HCT116 (cell line): ENCODE measurements at regions not wholly inside any gene's neighbourhood (a gene's known extent, or its start where the extent isn't known, plus 50 kb on each side); places are given as distances from the start of the nearest gene placed in this dataset.

ENCODE experiments used
- ATAC-seq: fragments of 200-7000 bp; cut with Tn5 transposase; 2 replicates; pipeline ENCODE4 v1.9.1; 2020; ENCODE audit warnings: mild to moderate bottlenecking, moderate library complexity
- BruUV-seq: library from RNA; stranded (reverse); fragments of 400-500 nt; replicated peaks from 2 replicates; lab custom pipeline; 2021; lab: Mats Ljungman, UMichigan
- CTCF ChIA-PET: fragments of 300-600 bp; sonication (Branson Sonifier 250); formaldehyde crosslinking; loops from one replicate; lab custom pipeline; 2021; ENCODE audit warnings: antibody characterized with exemption; lab: Charles Lee
- POLR2A ChIA-PET: fragments of 300-600, 350-600 bp; sonication (Branson Sonifier 250); formaldehyde crosslinking; loops from one replicate; lab custom pipeline; 2021; ENCODE audit warnings: antibody characterized with exemption; lab: Charles Lee
- RAD21 ChIA-PET, 2 experiments: fragments of 300-600 bp; sonication (Branson Sonifier 250); formaldehyde crosslinking; loops; one replicate each; lab custom pipeline; 2023; ENCODE audit warnings: low total read pairs in 2 of 2; ENCODE audit not compliant: uncharacterized antibody in 2 of 2, unreplicated experiment in 2 of 2, low non-redundant PET in 1 of 2; lab: Charles Lee
- DNase-seq: peaks from one replicate; pipeline ENCODE4 v3.0.0-alpha.2; 2010; ENCODE audit warnings: low read depth, low spot score
- H2AFZ ChIP-seq: fragments of 200-600 bp; shearing (Covaris generic), sonication (generic); 2 replicates; pipeline ENCODE4 v1.6.1; 2017; ENCODE audit warnings: low read depth, mixed run types, mixed read lengths, antibody characterized with exemption, low read length; ENCODE audit not compliant: poor library complexity, severe bottlenecking
- H3K27ac ChIP-seq: 2 replicates; pipeline ENCODE4 v1.5.1; 2012; ENCODE audit warnings: low read depth, low read length
- H3K27me3 ChIP-seq: fragments of 200-600 bp; sonication (generic); 2 replicates; pipeline ENCODE4 v1.6.1; 2016; ENCODE audit warnings: mixed run types, low read length, mixed read lengths; ENCODE audit not compliant: insufficient read depth
- H3K36me3 ChIP-seq, 2 experiments: fragments of 200-500 bp in 1 of 2; fragments of 200-600 bp in 1 of 2; sonication (Bioruptor generic) in 1 of 2; sonication (generic) in 1 of 2; 2 replicates each; pipeline versions ENCODE4 v1.5.1 to v1.6.1; 2014 to 2016; ENCODE audit warnings: low read length in 2 of 2, inconsistent platforms in 1 of 2, mixed read lengths in 1 of 2, mixed run types in 1 of 2; ENCODE audit not compliant: insufficient read depth in 2 of 2, control insufficient read depth in 1 of 2
- H3K4me1 ChIP-seq, 2 experiments: fragments of 200-600 bp in 1 of 2; sonication (generic) in 1 of 2; 2 replicates each; pipeline versions ENCODE4 v1.5.1 to v1.6.1; 2012 to 2017; ENCODE audit warnings: low read length in 2 of 2, inconsistent platforms in 1 of 2, mild to moderate bottlenecking in 1 of 2, mixed read lengths in 1 of 2, mixed run types in 1 of 2, moderate library complexity in 1 of 2; ENCODE audit not compliant: insufficient read depth in 2 of 2, control insufficient read depth in 1 of 2
- H3K4me2 ChIP-seq: fragments of 200-600 bp; sonication (generic); 2 replicates; pipeline ENCODE4 v1.6.1; 2017; ENCODE audit warnings: mixed run types, low read length, mixed read lengths
- H3K4me3 ChIP-seq, 2 experiments: fragments of 200-600 bp in 1 of 2; sonication (generic) in 1 of 2; replicated peaks in 1 of 2; 2 replicates each; pipeline ENCODE4 v1.5.1; 2011 to 2016; ENCODE audit warnings: low read length in 2 of 2, control low read depth in 1 of 2, low read depth in 1 of 2, mild to moderate bottlenecking in 1 of 2, mixed read lengths in 1 of 2, mixed run types in 1 of 2
- H3K79me2 ChIP-seq: fragments of 200-600 bp; sonication (generic); 2 replicates; pipeline ENCODE4 v1.6.1; 2017; ENCODE audit warnings: mild to moderate bottlenecking, mixed run types, low read length, moderate library complexity, mixed read lengths; ENCODE audit not compliant: insufficient read depth
- H3K9ac ChIP-seq: fragments of 200-600 bp; sonication (generic); 2 replicates; pipeline ENCODE4 v1.6.1; 2016; ENCODE audit warnings: low read length, mixed read lengths
- H3K9me2 ChIP-seq: fragments of 200-600 bp; sonication (generic), shearing (Covaris generic); 2 replicates; pipeline ENCODE4 v1.6.1; 2017; ENCODE audit warnings: mixed run types, mild to moderate bottlenecking, moderate library complexity; ENCODE audit not compliant: insufficient read depth
- H3K9me3 ChIP-seq, 2 experiments: fragments of 200-500 bp in 1 of 2; fragments of 200-600 bp in 1 of 2; sonication (Bioruptor generic) in 1 of 2; sonication (generic) in 1 of 2; 2 replicates each; pipeline ENCODE4 v1.6.1; 2014 to 2017; ENCODE audit warnings: low read length in 2 of 2, mixed read lengths in 2 of 2, inconsistent platforms in 1 of 2, low read depth in 1 of 2, mild to moderate bottlenecking in 1 of 2, mixed run types in 1 of 2, moderate library complexity in 1 of 2; ENCODE audit not compliant: control insufficient read depth in 1 of 2, insufficient read depth in 1 of 2
- H4K20me1 ChIP-seq: fragments of 200-600 bp; sonication (generic), shearing (Covaris generic); 2 replicates; pipeline ENCODE4 v1.6.1; 2017; ENCODE audit warnings: mixed run types, mild to moderate bottlenecking, moderate library complexity; ENCODE audit not compliant: insufficient read depth
- CBX3 ChIP-seq: IDR thresholded peaks from 2 replicates; pipeline ENCODE4 v1.6.1; 2012; ENCODE audit warnings: low read depth
- CEBPB ChIP-seq: IDR thresholded peaks from 2 replicates; pipeline ENCODE4 v1.6.1; 2012; ENCODE audit warnings: low read depth
- ELF1 ChIP-seq: IDR thresholded peaks from 2 replicates; pipeline ENCODE4 v1.6.1; 2012; ENCODE audit warnings: low read depth, borderline replicate concordance
- EZH2 ChIP-seq: fragments of 200-600 bp; sonication (generic); IDR thresholded peaks from 2 replicates; pipeline ENCODE4 v1.6.1; 2017; ENCODE audit warnings: antibody characterized with exemption, mixed run types
- EZH2phosphoT487 ChIP-seq: fragments of 200-600 bp; IDR thresholded peaks from 2 replicates; pipeline ENCODE4 v1.6.1; 2018; ENCODE audit warnings: antibody characterized with exemption, borderline replicate concordance
- FOSL1 ChIP-seq: IDR thresholded peaks from 2 replicates; pipeline ENCODE4 v1.6.1; 2012; ENCODE audit warnings: low read depth
- JUND ChIP-seq: IDR thresholded peaks from 2 replicates; pipeline ENCODE4 v1.6.1; 2012
- POLR2AphosphoS5 ChIP-seq: IDR thresholded peaks from 2 replicates; pipeline ENCODE4 v1.6.1; 2011; ENCODE audit warnings: mild to moderate bottlenecking, low read depth, low read length, moderate library complexity
- RAD21 ChIP-seq: IDR thresholded peaks from 2 replicates; pipeline ENCODE4 v1.6.1; 2012; ENCODE audit warnings: low read depth, mild to moderate bottlenecking
- SIN3A ChIP-seq: IDR thresholded peaks from 2 replicates; pipeline ENCODE4 v1.6.1; 2012; ENCODE audit warnings: low read depth
- SP1 ChIP-seq: IDR thresholded peaks from 2 replicates; pipeline ENCODE4 v1.6.1; 2012; ENCODE audit warnings: low read depth
- SRF ChIP-seq: IDR thresholded peaks from 2 replicates; pipeline ENCODE4 v1.6.1; 2012; ENCODE audit warnings: low read depth
- TCF7L2 ChIP-seq: IDR thresholded peaks from 2 replicates; pipeline ENCODE4 v1.7.0; 2011; ENCODE audit warnings: borderline replicate concordance, inconsistent platforms; ENCODE audit not compliant: insufficient read depth, insufficient read length; ENCODE audit errors: extremely low read depth
- YY1 ChIP-seq: IDR thresholded peaks from 2 replicates; pipeline ENCODE4 v1.6.1; 2011; ENCODE audit warnings: low read length, low read depth, moderate library complexity, mild to moderate bottlenecking; ENCODE audit not compliant: insufficient replicate concordance; ENCODE audit errors: extremely low read depth
- intact Hi-C: fragments of 100-400 bp; cut with micrococcal nuclease; formaldehyde crosslinking; loops from 2 replicates; pipeline ENCODE4 v1.10.0; 2022
- TF ChIP-seq, protein P1 (sequence below), 3 experiments: fragments of 200-600 bp in 1 of 3; sonication (generic) in 1 of 3; IDR thresholded peaks in 2 of 3; conservative IDR thresholded peaks in 1 of 3; 2 replicates each; pipeline ENCODE4 v1.5.1; 2012 to 2017; ENCODE audit warnings: low read depth in 2 of 3, low read length in 2 of 3, antibody characterized with exemption in 1 of 3, borderline replicate concordance in 1 of 3, control low read depth in 1 of 3, mild to moderate bottlenecking in 1 of 3, mixed read lengths in 1 of 3, mixed run types in 1 of 3, moderate library complexity in 1 of 3; ENCODE audit not compliant: insufficient read depth in 1 of 3
- TF ChIP-seq, protein P2 (sequence below): IDR thresholded peaks from 2 replicates; pipeline ENCODE4 v1.6.1; 2012
- TF ChIP-seq, protein P3 (sequence below): IDR thresholded peaks from 2 replicates; pipeline ENCODE4 v1.6.1; 2012
- TF ChIP-seq, protein P4 (sequence below): IDR thresholded peaks from 2 replicates; pipeline ENCODE4 v1.6.1; 2011; ENCODE audit warnings: mild to moderate bottlenecking, low read length, moderate library complexity; ENCODE audit not compliant: insufficient replicate concordance; ENCODE audit errors: extremely low read depth

- BruUV-seq = no TSS peak
Measured at GRCh38 chr2:234808907-234809306, 142.9 kb upstream of the SH3BP4 start.

More at GRCh38 chr2:234808907-234809306, 142.9 kb upstream of the SH3BP4 start:
- ChIA-PET CTCF (no interaction called here), RAD21 (no interaction called here), POLR2A (no interaction called here)
- Histone ChIP-seq H3K9ac (no peak overlapping the region), H3K9me2 (no peaks in the 10 kb centered on the region), H3K27ac (no peak overlapping the region), H3K4me3 (no peak overlapping the region), H4K20me1 (no peaks in the 10 kb centered on the region), H3K4me1 (no peaks in the 10 kb centered on the region), H3K79me2 (no peaks in the 10 kb centered on the region), H2AFZ (no peak overlapping the region), H3K9me3 (peaks cover 0 to 2% of the 10 kb centered on the region in 2 experiments; a peak in 1 of 4 replicates), H3K27me3 (no peaks in the 10 kb centered on the region), H3K36me3 (no peaks in the 10 kb centered on the region), H3K4me2 (no peak overlapping the region)
- TF ChIP-seq RAD21 (no peak), JUND (no peak), SRF (no peak), EZH2phosphoT487 (no peak), TCF7L2 (no peak), FOSL1 (no peak), EZH2 (no peak), SP1 (no peak), CBX3 (no peak), POLR2AphosphoS5 (no peak), ELF1 (no peak), YY1 (no peak), SIN3A (no peak), CEBPB (no peak)
- TF ChIP-seq, protein P1, sequence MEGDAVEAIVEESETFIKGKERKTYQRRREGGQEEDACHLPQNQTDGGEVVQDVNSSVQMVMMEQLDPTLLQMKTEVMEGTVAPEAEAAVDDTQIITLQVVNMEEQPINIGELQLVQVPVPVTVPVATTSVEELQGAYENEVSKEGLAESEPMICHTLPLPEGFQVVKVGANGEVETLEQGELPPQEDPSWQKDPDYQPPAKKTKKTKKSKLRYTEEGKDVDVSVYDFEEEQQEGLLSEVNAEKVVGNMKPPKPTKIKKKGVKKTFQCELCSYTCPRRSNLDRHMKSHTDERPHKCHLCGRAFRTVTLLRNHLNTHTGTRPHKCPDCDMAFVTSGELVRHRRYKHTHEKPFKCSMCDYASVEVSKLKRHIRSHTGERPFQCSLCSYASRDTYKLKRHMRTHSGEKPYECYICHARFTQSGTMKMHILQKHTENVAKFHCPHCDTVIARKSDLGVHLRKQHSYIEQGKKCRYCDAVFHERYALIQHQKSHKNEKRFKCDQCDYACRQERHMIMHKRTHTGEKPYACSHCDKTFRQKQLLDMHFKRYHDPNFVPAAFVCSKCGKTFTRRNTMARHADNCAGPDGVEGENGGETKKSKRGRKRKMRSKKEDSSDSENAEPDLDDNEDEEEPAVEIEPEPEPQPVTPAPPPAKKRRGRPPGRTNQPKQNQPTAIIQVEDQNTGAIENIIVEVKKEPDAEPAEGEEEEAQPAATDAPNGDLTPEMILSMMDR (IDR thresholded peaks at IDR 0.05 in 2 of 3, conservative IDR thresholded peaks at IDR 0.05 in 1 of 3; ENCODE audit: borderline replicate concordance in 1 of 3, insufficient read depth in 1 of 3, low read depth in 2 of 3, low read length in 2 of 3) = no peak
- TF ChIP-seq, protein P2, sequence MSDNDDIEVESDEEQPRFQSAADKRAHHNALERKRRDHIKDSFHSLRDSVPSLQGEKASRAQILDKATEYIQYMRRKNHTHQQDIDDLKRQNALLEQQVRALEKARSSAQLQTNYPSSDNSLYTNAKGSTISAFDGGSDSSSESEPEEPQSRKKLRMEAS = no peak
- TF ChIP-seq, protein P3, sequence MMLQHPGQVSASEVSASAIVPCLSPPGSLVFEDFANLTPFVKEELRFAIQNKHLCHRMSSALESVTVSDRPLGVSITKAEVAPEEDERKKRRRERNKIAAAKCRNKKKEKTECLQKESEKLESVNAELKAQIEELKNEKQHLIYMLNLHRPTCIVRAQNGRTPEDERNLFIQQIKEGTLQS = no peak
- TF ChIP-seq, protein P4, sequence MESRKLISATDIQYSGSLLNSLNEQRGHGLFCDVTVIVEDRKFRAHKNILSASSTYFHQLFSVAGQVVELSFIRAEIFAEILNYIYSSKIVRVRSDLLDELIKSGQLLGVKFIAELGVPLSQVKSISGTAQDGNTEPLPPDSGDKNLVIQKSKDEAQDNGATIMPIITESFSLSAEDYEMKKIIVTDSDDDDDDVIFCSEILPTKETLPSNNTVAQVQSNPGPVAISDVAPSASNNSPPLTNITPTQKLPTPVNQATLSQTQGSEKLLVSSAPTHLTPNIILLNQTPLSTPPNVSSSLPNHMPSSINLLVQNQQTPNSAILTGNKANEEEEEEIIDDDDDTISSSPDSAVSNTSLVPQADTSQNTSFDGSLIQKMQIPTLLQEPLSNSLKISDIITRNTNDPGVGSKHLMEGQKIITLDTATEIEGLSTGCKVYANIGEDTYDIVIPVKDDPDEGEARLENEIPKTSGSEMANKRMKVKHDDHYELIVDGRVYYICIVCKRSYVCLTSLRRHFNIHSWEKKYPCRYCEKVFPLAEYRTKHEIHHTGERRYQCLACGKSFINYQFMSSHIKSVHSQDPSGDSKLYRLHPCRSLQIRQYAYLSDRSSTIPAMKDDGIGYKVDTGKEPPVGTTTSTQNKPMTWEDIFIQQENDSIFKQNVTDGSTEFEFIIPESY = no peak
- ATAC-seq = no peak
- no peak for DNase-seq
- intact Hi-C loops = no loop called here
